ENCODE measurements at regions not wholly inside any gene's neighbourhood (a gene's known extent, or its start where the extent isn't known, plus 50 kb on each side); places are given as distances from the start of the nearest gene placed in this dataset.

GRCh38 chr4:14575919-14576318 is 426.4 kb upstream of the CPEB2 start:
- TF ChIP-seq POLR2A (IDR thresholded peaks at IDR 0.05) (no peak), CTCF (IDR thresholded peaks at IDR 0.05) (no peak), POLR2AphosphoS5 (IDR thresholded peaks at IDR 0.05) (no peak), EP300 (IDR thresholded peaks at IDR 0.05) (no peak)
